Transverse colon (tissue), 4 donors: ENCODE measurements at regions not wholly inside any gene's neighbourhood (a gene's known extent, or its start where the extent isn't known, plus 50 kb on each side); places are given as distances from the start of the nearest gene placed in this dataset.

Experiments used
- DNase-seq: peaks from one replicate; pipeline ENCODE4 v3.0.0-alpha.2; 2019
- H3K27ac ChIP-seq, 4 donors: fragments of 200-600 bp; sonication (generic); 2 replicates each; pipeline ENCODE4 v1.5.1; 2016 to 2018; ENCODE audit warnings: inconsistent platforms in 4 of 4
- H3K27me3 ChIP-seq: fragments of 200-600 bp; sonication (generic); 2 replicates; pipeline ENCODE4 v1.5.1; 2017; ENCODE audit warnings: inconsistent platforms
- H3K36me3 ChIP-seq, 4 donors: fragments of 200-600 bp; sonication (generic); 2 replicates each; pipeline ENCODE4 v1.5.1; 2017 to 2019; ENCODE audit warnings: inconsistent platforms in 4 of 4
- H3K4me1 ChIP-seq, 4 donors: fragments of 200-600 bp; sonication (generic); 2 replicates each; pipeline ENCODE4 v1.5.1; 2017 to 2020; ENCODE audit warnings: inconsistent platforms in 4 of 4
- H3K4me3 ChIP-seq, 4 donors: fragments of 200-600 bp; sonication (generic); 1 replicate in 1 of 4; 2 replicates in 3 of 4; pipeline versions ENCODE4 v1.5.1 to v1.6.1; 2017 to 2019; ENCODE audit warnings: inconsistent platforms in 4 of 4
- H3K9me3 ChIP-seq, 2 donors: fragments of 200-600 bp; sonication (generic); 2 replicates each; pipeline ENCODE4 v1.5.1; 2017 to 2019; ENCODE audit warnings: inconsistent platforms in 2 of 2
- EP300 ChIP-seq: sonication (generic); formaldehyde crosslinking; IDR thresholded peaks from one replicate; pipeline ENCODE4 v1.6.1; 2017; ENCODE audit warnings: antibody characterized with exemption, low read depth
- POLR2A ChIP-seq: fragments of 450-650 bp; IDR thresholded peaks from one replicate; pipeline ENCODE4 v1.6.1; 2016; ENCODE audit warnings: antibody characterized with exemption, mild to moderate bottlenecking, moderate library complexity
- POLR2AphosphoS5 ChIP-seq, 3 donors: sonication (generic); formaldehyde crosslinking; IDR thresholded peaks; one replicate each; pipeline ENCODE4 v1.6.1; 2016; ENCODE audit warnings: antibody characterized with exemption in 3 of 3
- WGBS, 2 donors: methylation state at CpG; one replicate each; pipeline ENCODE4 v1.1.5; 2018; ENCODE audit warnings: low coverage in 1 of 2; 5-methylcytosine and 5-hydroxymethylcytosine counted together
- in situ Hi-C, 4 donors: fragments of 200-750 bp; cut with MboI; loops; one replicate each; pipeline versions ENCODE4 v1.15.0 to v1.15.1; 2017; ENCODE audit warnings: low sequenced_read_pairs in 3 of 4, low pct_ligation_motif_present in 1 of 4, low pct_unique_long_range_greater_than_20kb in 1 of 4
- intact Hi-C: fragments of 100-400 bp; cut with DNase I; formaldehyde crosslinking; loops from one replicate; pipeline ENCODE4 v1.15.1; 2023; ENCODE audit warnings: low total_unique reads
- TF ChIP-seq, protein P1 (sequence below), 5 experiments: fragments of 200-600 bp in 3 of 5; fragments of 450-650 bp in 2 of 5; sonication (generic) in 3 of 5; IDR thresholded peaks; 1 replicate in 2 of 5; 2 replicates in 3 of 5; pipeline ENCODE4 v1.5.1; 2016 to 2017; ENCODE audit warnings: antibody characterized with exemption in 5 of 5, inconsistent platforms in 3 of 5, mild to moderate bottlenecking in 2 of 5, moderate library complexity in 1 of 5

GRCh38 chr20:39107741-39108140 is 145.6 kb downstream of the DHX35 start:
- Histone ChIP-seq H3K4me1 (no peaks in the 10 kb centered on the region), H3K27ac (no peak overlapping the region), H3K36me3 (no peaks in the 10 kb centered on the region), H3K4me3 (no peak overlapping the region), H3K27me3 (peaks cover 38% of the 10 kb centered on the region), H3K9me3 (no peaks in the 10 kb centered on the region)
- WGBS, 2 donors, result 73 to 89% methylated on average over 3 to 5 of the region's 5 CpGs
- intact Hi-C loops, result no loop called here
- no peak for DNase-seq
- in situ Hi-C loops, result no loop called here
- TF ChIP-seq POLR2A, result no peak
- TF ChIP-seq, protein P1, sequence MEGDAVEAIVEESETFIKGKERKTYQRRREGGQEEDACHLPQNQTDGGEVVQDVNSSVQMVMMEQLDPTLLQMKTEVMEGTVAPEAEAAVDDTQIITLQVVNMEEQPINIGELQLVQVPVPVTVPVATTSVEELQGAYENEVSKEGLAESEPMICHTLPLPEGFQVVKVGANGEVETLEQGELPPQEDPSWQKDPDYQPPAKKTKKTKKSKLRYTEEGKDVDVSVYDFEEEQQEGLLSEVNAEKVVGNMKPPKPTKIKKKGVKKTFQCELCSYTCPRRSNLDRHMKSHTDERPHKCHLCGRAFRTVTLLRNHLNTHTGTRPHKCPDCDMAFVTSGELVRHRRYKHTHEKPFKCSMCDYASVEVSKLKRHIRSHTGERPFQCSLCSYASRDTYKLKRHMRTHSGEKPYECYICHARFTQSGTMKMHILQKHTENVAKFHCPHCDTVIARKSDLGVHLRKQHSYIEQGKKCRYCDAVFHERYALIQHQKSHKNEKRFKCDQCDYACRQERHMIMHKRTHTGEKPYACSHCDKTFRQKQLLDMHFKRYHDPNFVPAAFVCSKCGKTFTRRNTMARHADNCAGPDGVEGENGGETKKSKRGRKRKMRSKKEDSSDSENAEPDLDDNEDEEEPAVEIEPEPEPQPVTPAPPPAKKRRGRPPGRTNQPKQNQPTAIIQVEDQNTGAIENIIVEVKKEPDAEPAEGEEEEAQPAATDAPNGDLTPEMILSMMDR (IDR thresholded peaks at IDR 0.05), result no peak
- no peak for TF ChIP-seq EP300
- TF ChIP-seq POLR2AphosphoS5 (IDR thresholded peaks at IDR 0.05), result no peak

GRCh38 chr20:39106791-39107190 is 144.6 kb downstream of the DHX35 start:
- 72% methylated on average over 3 of the region's 3 CpGs; no CpG with 5 or more reads in 1 of the 2 donors for whole genome bisulfite sequencing, 2 donors
- in situ Hi-C loops (no loop called here), intact Hi-C loops (no loop called here)
- Histone ChIP-seq H3K4me1 (no peaks in the 10 kb centered on the region), H3K36me3 (no peaks in the 10 kb centered on the region), H3K9me3 (no peaks in the 10 kb centered on the region), H3K27me3 (peaks cover 29% of the 10 kb centered on the region), H3K27ac (no peak overlapping the region), H3K4me3 (no peak overlapping the region)
- TF ChIP-seq EP300 (no peak), POLR2A (no peak), POLR2AphosphoS5 (IDR thresholded peaks at IDR 0.05) (no peak)
- TF ChIP-seq, protein P1 (IDR thresholded peaks at IDR 0.05), result no peak
- DNase-seq, result no peak

DNA sequence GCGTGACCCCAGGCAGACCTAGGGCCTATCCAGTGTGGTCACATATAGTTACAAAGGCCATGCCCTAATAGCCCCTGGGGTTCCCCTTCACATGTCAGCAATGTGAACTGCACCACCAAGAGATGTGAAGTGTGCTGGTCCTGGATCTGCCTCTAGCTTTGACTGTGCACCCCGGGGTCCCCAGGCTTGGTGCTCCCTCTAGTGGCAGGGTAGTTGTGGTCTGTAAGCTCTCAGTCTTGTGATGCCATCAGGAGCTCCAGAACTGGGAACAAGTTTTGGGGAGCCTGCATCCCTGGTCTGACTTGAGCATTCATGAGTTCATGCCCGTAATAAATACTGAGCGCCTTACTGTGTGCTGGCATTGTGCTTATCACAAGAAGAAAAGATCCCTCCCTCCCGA is 143.4 kb downstream of the DHX35 start:
- TF ChIP-seq POLR2AphosphoS5 (IDR thresholded peaks at IDR 0.05), result no peak
- H3K36me3 ChIP-seq, result no peaks in the 10 kb centered on the region
- in situ Hi-C loops, result no loop called here
- H3K4me3 ChIP-seq, result no peak overlapping the region
- H3K4me1 ChIP-seq, result no peaks in the 10 kb centered on the region
- no peak overlapping the region for H3K27ac ChIP-seq
- intact Hi-C loops, result no loop called here
- H3K9me3 ChIP-seq, result no peaks in the 10 kb centered on the region
- no peak for DNase-seq
- peaks cover 26% of the 10 kb centered on the region for H3K27me3 ChIP-seq
- WGBS, 2 donors, result 67 to 93% methylated on average over 2 to 5 of the region's 5 CpGs

DNA sequence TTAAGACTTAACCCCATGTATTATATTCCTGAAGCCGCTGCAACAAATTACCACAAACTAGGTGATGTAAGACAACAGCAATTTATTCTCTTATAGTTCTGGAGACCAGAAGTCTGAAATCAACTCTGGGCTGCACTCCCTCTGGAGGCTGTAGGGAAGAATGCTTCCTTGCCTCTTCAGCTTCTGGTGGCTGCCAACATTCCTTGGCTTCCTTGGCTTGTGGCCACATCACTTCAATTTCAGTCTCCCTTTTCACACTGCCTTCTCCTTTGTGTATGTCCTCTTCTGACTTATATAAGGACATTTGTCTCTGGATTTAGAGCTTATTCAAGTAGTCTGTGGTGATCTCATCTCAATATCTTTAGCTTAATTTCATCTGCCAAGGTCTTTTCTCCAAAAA is 141.6 kb downstream of the DHX35 start:
- no peaks in the 10 kb centered on the region for H3K9me3 ChIP-seq
- WGBS, 2 donors, result 87% methylated on average over 1 of the region's 1 CpG; no CpG with 5 or more reads in 1 of the 2 donors
- no peak overlapping the region for H3K4me3 ChIP-seq
- no peaks in the 10 kb centered on the region for H3K36me3 ChIP-seq
- H3K27me3 ChIP-seq, result peaks cover 18% of the 10 kb centered on the region
- no peak overlapping the region for H3K27ac ChIP-seq
- no peaks in the 10 kb centered on the region for H3K4me1 ChIP-seq
- in situ Hi-C loops (no loop called here), intact Hi-C loops (no loop called here)
- TF ChIP-seq POLR2AphosphoS5 (IDR thresholded peaks at IDR 0.05), result no peak
- no peak for TF ChIP-seq EP300
- TF ChIP-seq POLR2A, result no peak
- TF ChIP-seq, protein P1 (IDR thresholded peaks at IDR 0.05), result no peak
- DNase-seq, result no peak

DNA sequence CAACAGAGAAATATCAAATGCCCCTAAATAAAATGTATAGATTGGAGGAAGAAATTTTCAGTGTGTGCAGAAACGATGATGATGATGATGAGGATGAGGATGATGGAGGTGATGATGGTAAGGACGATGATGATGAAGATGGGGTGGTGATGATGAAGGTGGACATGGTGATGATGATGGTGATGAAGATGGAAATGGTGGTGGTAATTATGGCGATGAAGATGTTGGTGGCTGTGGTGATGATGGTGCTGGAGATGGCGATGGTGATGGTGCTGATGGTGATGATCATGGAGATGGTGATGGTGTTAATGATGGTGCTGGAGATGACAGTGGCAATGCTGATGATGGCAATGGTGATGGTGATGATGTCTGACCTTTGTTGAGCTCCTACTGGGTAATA is 141.2 kb downstream of the DHX35 start:
- in situ Hi-C loops, result no loop called here
- no peak overlapping the region for H3K27ac ChIP-seq
- H3K36me3 ChIP-seq, result no peaks in the 10 kb centered on the region
- intact Hi-C loops, result no loop called here
- no peak for DNase-seq
- peaks cover 14% of the 10 kb centered on the region for H3K27me3 ChIP-seq
- H3K9me3 ChIP-seq, result no peaks in the 10 kb centered on the region
- 84 to 85% methylated on average over 3 to 4 of the region's 4 CpGs for WGBS, 2 donors
- H3K4me1 ChIP-seq, result no peaks in the 10 kb centered on the region
- TF ChIP-seq EP300, result no peak
- TF ChIP-seq, protein P1 (IDR thresholded peaks at IDR 0.05), result no peak
- TF ChIP-seq POLR2AphosphoS5 (IDR thresholded peaks at IDR 0.05), result no peak
- TF ChIP-seq POLR2A, result no peak
- H3K4me3 ChIP-seq, result no peak overlapping the region
